GM19452 (cell line): ENCODE measurements at regions not wholly inside any gene's neighbourhood (a gene's known extent, or its start where the extent isn't known, plus 50 kb on each side); places are given as distances from the start of the nearest gene placed in this dataset.
"Not testable (repeated sequence)": the region's sequence is repeated elsewhere in the genome, so short reads cannot be mapped to it uniquely, and the experiment has no call there.

Experiments used
- ATAC-seq: cut with Tn5 transposase; IDR thresholded peaks from one replicate; pipeline ENCODE4 v1.9.1; 2021; ENCODE audit not compliant: unreplicated experiment

DNA sequence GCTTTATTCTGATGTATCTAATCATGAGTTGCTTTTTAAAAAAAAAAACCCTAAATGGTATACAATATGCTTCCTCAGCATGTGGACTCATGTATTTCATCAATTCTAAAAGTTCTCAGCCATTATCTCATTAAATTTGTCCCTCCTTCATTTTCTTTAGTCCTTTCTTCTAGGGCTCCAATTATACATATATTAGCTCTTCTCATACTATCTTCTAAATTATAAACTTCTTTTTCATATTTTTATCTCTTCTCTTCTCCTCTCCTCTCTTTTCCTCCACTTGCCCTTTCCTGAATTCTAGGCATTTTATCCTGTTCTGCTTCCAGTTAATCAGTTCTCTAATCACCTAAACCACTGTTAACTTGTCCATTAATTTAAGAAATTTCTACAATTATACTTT lies 55.0 kb upstream of the IL33 start:
- no peak for ATAC-seq

DNA sequence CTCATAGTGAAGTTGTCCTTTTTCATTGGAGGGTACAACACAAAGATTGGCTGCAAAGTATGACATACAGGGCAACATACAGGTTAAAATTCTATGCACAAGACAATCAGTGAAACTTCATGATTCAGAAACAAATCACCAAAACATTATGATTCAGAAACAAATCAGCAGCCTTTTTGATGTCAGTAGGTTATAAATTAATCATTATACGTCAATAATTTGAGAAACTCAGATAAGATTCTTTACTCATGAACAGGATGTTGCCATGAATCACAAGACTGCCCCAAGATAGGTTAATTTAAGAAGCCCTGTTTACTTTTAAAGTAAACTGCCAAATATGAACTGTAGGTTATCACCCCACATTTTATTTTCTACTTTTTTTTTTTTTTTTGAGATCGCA lies 62.2 kb upstream of the IL33 start:
- no peak for ATAC-seq

DNA sequence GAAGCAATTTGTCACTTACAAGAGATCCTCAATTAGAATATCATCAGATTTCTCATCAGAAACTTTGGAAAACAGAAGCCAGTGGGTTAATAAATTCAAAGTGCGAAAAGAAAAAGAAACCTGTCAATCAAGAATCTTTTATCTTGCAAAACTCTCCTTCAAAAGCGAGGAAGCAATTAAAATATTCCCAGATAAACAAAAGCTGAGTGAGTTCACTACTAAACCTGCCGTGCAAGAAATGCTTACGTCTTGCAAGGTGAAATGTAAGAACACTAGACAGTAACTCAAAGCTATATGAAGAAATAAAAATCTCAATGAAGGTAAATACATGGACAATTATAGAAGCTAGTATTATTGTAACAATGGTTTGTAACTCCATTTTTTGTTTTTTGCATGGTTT lies 62.8 kb upstream of the IL33 start:
- no peak for ATAC-seq

DNA sequence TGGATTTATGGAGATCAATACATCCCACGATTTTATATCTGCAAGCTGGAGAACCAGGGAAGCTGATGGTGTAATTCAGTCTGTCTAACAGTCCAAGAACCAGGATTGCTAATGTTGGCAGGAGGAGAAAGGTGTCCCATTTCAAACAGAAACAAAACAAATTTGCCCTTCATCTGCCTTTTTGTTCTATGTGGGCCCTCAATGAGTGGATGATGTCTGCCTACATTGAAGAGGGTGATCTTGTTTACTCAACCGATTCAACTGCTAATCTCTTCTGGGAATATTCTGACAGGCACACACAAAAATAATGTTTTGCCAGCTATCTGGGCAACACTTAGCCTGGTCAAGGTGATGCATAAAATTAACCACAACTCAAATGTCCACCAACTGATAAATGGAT lies 65.1 kb upstream of the IL33 start:
- no peak for ATAC-seq

DNA sequence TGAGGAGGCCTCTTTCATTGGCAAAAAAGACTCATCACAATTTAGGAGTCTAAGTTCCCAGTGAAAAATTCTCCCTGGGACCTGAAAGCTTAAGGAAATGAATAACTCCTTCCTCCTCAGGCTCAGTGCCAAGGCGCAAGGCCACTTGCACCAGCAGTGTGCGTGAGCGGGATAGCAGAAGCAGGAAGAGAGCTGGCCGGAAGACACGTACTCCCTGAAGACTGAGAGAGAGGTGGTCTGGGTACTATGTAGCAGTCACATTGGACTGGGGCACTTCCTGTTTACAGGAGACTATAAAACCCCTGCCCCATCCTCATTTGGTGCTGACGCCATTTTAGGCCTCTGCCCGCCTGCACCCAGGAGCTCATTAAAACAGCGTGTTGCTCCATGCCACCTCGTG lies 66.3 kb upstream of the IL33 start:
- ATAC-seq: no peak

DNA sequence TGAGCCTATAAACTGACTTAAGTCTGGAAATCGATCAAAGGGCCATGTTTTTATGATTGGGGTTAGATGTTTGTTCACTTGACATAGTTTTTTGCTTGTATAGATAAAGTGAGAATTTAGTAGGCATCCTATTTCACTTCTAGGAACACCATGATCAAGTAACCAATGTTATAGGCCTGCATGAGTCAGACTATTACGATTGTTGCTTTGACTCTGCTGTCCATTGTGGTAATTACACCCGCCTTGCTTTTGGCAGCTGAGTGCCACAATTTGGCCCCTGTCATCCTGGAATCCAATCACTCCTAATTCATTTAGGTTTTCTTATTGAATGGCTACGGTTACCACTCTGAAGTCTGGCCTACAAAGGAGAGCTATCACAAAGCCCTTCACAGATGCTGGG lies 67.8 kb upstream of the IL33 start:
- no peak for ATAC-seq

DNA sequence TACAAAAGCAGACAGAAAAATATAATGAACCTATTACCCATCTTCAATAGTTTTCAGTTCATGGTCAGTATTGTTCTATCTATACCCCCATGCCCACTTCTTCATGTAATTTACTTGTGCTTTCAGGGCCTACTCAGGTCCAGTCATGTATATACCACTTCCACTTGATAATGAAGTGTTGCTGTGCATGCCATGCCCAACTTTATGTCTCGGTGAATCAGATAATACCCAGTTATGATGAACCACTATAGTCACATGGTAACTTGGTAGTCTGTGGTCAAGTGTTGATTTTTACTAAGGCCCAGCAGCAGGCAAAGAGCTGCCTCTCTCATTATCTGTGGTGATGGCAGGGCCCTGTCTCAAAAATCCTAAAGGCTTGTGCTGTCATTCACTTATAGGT lies 70.7 kb upstream of the IL33 start:
- ATAC-seq: no peak

DNA sequence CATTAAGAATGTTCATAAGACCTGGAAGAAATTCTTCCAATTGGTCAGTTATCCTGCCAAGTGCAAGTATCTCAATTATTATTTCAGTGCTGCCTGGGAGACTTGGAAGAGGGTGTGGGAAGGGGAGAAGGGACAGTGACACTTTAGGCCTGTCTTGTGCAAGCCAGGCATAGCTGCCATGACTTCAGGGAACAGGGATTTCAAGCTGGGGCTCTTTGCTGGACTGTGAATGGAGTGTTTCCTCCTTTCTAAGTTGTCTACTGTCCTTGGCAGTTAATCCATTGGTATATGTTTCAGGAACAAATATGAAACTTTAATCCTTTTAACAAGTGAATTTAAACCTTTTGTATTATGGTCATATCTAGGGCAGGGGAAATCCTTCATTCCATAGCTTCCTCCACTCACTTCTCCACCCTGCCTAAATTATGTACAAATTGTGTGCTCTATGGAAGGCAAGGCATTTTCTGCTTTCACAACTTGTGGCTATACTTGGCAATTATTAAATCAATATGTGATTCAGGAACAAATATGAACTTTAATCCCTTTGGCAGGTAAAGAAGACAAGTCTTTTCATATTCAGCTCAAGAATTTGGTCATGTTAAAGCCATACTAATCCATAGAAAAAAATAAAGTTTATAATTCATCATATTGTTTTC lies 72.7 kb upstream of the IL33 start:
- ATAC-seq: no peak

DNA sequence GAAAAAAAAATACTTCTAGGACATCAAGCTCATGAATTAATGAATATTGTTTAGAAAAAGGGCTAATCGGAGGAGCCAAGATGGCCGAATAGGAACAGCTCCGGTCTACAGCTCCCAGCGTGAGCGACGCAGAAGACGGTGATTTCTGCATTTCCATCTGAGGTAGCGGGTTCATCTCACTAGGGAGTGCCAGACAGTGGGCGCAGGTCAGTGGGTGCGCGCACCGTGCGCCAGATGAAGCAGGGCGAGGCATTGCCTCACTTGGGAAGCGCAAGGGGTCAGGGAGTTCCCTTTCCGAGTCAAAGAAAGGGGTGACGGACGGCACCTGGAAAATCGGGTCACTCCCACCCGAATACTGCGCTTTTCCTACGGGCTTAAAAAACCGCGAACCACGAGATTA lies 79.8 kb upstream of the IL33 start:
- not testable (repeated sequence) for ATAC-seq

DNA sequence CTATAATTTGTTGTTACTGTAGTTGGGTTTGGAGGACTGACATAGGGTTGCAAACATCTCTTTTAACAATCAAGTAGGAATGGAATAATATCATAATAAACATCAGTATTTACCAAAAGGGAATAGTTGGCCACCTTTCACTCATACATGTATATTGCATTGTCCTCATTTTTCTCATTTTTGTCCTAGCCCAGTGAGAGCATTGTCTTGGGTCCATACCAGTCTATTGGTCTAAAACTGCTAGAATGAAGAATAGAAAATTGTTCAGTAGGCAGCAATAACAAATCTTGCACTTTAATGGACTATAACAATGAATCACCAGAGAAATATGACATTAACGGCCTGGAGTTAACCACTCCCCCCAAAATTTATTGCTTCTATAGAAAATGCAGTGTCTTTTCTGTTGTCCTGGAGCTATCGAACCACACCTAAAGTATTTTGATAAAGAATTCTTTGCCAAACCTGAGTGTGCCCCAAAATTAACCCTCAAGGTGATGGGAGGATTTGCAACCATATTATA lies 80.9 kb upstream of the IL33 start:
- ATAC-seq: no peak

DNA sequence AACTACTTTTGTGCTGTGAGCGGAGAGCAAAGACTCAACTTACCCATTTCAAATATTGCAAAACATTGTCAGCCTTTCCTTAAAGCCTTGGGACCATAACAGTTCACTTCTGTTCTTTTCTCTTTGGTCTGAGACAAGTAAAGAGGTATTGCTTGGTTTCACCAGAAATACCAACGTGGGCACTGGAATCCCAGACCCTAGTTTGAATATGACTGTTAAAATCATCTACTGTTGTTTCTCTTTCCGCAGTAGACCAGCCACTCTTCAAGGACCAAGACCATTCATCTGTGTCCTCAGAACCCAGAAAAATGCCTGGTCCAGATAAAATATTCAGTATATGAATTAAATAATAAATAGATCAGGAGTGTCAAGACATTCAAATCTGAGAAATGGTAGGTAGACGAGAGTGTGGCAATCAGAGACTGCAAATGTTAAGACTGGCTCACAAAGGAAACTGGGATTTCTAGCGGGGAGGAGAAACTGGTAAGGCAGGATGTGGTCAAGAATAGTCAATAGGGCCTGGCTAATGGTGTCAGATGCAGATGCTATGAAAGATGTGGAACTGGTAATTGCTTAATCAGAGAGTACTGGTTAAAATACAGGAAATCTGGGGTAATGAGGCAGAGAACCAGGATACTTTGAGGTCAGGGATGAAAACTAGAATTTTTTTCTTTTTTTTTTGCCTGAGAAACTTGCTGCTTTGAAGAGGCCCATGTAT lies 82.1 kb upstream of the IL33 start:
- peak; percentile 88 for ATAC-seq

DNA sequence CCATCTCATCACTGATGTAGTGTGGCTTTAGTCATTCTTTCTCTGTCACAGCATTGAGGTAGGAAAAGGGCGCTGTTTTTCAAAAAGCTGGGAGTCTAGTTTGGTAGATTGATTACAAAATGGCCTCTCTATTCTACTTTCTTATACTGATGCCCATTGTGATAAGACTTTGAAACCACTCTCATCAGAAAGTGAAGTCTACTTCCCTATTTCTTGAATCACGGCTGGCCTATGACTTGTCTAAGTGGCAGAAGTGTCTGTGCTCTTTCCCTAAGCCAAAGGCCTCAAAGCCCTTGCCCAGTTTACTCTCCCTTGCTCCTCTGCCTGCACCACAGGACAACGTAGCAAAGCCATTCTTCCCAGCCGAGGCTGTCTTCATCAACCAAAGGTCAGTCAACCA lies 83.0 kb upstream of the IL33 start:
- no peak for ATAC-seq

DNA sequence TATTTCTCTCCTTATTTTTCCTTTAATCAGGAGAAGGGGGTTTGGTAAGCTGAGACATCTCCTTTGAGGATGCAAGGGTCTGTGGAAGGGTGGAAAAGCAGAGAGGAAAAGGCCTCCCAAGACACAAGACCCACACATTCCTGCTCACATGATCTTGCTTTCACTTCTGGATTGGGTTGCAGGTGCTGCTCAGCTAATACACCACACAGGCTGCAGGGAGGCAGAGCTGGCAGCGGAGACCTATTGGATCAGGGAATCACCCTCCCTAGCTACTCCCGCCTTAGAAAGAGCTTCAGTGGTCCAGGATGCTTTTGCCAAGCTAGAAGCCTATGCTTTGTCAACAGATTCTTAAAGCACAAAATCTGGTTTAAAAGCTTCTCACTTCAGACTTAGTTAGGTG lies 87.6 kb upstream of the IL33 start:
- ATAC-seq: no peak

DNA sequence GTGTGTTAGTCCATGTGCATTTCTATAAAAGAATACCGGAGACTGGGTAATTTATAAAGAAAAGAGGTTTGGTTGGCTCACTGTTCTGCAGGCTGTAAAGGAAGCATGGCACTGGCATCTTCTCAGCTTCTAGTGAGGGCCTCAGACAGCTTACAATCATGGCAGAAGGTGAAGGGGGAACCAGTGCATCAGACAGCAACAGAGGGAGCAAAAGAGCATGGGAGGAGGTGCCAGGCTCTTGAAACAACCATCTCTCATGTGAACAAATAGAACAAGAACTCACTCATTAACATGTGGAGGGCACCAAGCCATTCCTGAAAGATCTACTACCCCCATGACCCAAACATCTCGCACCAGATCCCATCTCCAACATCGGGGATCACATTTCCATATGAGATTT lies 89.2 kb upstream of the IL33 start:
- ATAC-seq: no peak

DNA sequence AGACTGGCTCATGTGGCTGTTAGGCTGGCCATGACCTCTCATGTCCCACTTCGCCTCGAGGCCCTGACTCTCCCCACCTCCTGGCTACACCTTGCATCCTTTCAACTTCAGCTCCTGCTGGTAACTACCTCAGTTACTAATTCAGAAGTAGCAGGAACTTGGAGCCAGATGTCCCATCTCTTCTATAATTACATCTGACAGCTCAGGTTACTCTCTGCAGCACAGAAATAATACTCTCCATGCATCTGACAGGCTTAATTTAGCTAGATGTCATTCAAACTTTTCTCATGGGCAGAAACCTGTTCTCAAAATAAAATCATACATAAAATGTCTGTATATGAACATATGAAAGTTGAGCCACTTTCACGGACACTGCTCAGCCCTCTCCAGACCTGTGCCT lies 92.2 kb upstream of the IL33 start:
- no peak for ATAC-seq

DNA sequence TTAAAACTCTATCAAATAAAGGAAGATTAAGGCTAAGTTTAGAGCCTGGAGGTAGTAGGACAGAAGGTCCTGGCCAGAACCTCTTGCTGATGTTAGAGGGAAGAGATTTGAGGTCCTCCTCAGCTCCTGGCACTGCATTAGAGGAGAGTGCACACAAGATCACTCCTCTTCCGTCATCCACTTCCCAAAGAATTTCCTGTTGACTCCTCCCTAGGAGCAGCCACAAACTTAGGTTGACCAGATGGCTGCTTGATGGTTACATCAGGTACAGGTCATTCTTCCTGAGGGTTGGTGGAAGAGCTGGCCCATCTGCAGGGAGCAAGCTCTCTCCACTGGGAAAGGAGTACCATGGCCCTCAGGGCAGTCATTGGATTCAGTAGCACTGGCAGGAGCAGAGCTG lies 93.9 kb upstream of the IL33 start:
- no peak for ATAC-seq

DNA sequence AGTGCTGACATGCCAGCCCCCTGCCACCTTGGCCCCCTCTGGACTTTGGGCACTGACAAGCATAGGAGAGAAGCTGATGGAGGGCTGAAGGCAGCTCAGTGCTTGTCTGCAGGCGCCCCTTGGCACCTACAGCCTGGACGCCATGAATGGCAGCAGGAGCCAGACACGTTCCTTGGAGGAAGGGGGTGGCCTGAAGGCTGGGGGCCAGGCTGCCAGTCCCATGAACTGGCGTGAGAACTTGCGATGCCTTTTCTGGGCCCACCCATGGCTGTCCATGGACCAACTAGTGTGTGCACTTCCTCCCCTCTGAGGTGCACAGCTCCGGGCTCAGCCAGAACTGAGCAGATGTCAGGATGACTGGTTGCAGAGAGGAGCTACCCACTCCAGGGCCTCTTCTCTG lies 99.0 kb upstream of the RANBP6 start:
- ATAC-seq: no peak

DNA sequence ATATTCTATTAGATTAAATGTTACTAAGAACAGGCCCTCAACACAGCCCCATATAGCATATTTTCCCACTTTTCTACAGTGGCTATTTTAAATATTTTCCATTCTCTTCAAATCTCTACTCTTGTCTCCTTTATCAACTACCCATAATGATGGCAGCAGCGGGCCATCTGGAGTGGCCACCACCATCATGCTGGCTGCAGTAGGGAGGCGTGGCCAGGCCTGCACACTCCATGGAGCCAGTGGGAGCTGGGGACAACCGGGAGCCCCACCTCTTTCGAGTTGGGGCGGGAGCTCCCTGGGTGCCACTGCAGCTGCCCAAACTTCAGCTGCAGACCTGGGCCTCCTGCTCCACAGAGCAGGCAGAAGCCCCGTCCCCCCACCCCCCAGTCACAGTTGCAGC lies 98.4 kb upstream of the RANBP6 start:
- ATAC-seq: no peak

DNA sequence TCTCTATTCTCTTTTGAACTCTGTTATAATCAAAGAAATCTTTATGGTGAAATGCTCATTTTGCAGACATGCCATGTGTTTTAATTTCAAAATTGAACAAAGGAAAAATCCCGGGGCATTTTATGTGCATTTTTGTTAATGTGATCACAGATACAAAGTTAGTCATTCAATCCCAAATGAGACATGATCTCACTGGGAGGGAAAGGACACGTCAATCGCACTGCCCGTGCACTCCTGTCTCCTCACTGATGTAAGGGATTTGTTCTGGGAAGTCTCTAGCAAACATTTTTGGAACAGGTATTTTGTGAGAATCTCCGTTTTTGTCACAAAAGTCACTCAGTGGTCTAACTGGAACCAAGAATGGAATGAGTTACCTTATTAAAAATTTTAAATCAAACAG lies 97.9 kb upstream of the RANBP6 start:
- ATAC-seq: no peak

DNA sequence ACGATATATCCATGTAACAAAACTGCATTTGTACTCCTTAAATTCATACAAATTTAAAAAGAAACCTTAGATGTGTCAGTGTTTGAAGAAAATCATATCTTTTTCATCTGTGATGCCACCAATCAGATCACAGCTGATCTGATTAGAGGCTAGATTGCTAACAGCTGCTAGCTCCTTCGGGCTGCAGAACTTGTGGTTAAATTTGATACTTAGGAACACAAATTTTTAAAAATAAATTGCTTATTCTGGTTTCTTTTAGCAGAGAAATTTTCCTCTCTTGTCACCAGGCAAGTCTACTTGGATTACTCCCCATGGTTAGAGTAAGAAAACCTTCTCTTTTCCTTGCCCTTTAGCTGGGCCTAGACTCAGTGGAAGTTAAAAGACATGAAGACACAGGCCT lies 94.6 kb upstream of the RANBP6 start:
- ATAC-seq: no peak

DNA sequence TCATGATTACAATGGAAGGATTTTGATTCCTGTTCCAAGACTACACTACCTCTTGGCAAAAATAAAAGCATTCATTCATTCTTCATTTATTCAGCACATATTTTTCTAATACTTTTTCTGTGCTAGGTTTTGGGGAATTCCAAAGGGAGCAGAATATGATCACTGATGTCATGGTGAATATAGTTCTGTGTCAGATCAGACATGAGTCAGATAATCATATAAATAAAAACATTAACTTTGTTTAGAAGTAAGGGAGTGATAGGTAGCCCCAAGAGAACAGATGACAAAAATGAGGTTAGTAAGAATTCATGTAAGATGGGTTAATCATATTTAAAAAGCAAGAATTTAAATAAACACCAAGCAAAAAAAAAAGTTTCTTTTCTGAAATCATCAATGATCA lies 94.1 kb upstream of the RANBP6 start:
- ATAC-seq: no peak

DNA sequence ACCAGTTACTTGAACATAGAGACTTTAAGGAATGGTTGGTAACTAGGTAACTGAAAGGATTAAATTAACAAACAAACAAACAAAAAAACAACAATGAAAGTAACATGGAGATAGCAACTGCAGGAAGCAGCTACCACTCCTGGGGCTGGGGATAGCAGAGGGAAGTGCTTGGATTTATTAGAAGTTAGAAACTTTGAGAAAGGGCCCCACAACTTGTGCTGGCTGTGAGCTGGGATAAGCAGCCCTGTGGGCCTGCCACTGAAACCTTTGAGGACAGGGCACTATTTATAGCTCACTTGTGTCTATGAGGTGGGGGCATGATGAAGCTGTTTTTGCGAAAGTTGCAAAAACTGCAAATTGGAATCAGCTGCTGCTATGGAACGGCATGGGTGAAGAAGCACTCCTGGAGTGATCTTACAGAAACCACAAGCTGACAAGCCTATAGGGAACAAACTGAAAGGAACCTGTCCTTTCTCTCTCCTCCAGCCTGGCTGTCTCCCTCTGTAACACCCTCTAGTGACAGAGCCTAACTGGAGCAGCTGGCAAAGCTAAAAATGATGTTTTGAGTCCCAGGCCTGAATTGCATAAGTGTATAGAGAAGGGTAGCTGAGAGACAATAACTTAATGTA lies 91.4 kb upstream of the RANBP6 start:
- ATAC-seq: no peak
